G401 (cell line): ENCODE measurements at regions not wholly inside any gene's neighbourhood (a gene's known extent, or its start where the extent isn't known, plus 50 kb on each side); places are given as distances from the start of the nearest gene placed in this dataset.
A peak's percentile ranks its signal among the peaks of the same experiment; 100 is the strongest.

Experiments used
- DNase-seq: peaks from one replicate; pipeline ENCODE4 v3.0.0-alpha.2; 2015; ENCODE audit warnings: low spot score
- in situ Hi-C: cut with HindIII; loops from 2 replicates; pipeline ENCODE4 v1.10.0; 2016; ENCODE audit warnings: low sequenced_read_pairs, mixed read lengths

GRCh38 chr5:125775896-125776295, 647.3 kb upstream of the GRAMD2B start:
- in situ Hi-C loops: no loop called here
- DNase-seq: peak; percentile 62

DNA sequence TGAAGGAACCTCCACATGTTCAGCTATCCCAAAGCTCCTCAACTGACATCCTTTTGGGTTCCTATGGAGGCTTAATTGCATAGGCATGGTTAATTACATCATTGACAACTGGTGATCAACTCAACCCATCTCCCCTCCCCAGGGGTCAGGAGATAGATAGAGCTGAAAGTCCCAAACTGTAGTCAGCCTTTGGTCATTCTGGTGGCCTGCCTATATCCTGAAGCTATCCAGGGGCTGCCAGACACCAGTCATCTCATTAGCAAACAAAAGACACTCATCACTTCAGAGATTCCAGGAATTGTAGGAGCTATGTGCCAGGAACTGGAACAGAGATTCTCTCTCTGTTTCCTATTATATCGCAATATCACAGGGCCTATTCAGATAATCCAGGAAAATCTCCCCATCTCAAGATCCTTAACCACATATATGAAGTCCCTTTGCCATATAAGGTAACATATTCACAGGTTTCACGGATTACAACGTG, 646.5 kb upstream of the GRAMD2B start:
- in situ Hi-C loops: no loop called here

GRCh38 chr5:125778791-125779190, 644.4 kb upstream of the GRAMD2B start:
- DNase-seq: no peak
- in situ Hi-C loops: no loop called here

More for the DNA sequence above, 646.5 kb upstream of the GRAMD2B start:
- no peak for DNase-seq

GRCh38 chr5:125785407-125785806, 637.8 kb upstream of the GRAMD2B start:
- DNase-seq: no peak

DNA sequence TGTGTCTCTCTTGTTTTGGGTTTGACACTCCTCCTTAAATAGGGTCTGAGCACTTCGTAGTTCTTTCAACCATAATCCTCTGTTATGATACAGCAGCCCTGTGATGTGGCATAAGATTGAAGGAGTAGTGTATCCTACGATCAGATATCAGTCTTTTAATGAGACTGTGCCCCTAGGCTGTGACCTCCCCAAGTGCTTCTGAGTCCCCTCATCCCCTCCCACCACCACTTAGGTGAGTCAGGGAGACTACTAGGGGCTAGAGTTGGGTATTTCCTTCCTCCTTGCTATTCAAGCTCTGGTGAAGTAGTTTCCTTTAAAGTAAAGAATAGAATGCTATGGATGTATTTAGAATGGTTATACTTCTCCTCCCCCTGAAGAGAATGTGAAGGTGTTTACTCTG, 637.2 kb upstream of the GRAMD2B start:
- no peak for DNase-seq
- in situ Hi-C loops: no loop called here

More at GRCh38 chr5:125785407-125785806, 637.8 kb upstream of the GRAMD2B start:
- in situ Hi-C loops: no loop called here

DNA sequence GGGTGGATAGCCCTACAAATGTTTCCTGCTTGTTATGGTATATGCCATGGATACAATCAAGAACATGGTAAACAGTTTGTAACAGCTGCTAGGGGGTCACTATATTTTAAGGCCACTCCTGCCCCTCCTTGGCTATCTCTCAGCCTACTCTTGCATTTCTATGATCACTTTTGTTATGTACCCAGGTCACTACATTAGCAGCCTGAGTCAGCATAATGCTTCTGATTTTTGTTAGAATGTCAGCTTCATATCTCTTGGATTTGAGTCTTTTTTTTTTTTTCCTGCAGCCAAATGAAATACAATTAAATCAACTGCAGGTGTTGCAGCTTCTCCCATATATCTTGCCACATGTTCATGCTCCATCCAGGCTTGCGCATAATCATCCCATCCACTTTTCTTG, 629.7 kb upstream of the GRAMD2B start:
- DNase-seq: no peak
- in situ Hi-C loops: no loop called here

GRCh38 chr5:125794922-125795321, 628.3 kb upstream of the GRAMD2B start:
- in situ Hi-C loops: no loop called here

DNA sequence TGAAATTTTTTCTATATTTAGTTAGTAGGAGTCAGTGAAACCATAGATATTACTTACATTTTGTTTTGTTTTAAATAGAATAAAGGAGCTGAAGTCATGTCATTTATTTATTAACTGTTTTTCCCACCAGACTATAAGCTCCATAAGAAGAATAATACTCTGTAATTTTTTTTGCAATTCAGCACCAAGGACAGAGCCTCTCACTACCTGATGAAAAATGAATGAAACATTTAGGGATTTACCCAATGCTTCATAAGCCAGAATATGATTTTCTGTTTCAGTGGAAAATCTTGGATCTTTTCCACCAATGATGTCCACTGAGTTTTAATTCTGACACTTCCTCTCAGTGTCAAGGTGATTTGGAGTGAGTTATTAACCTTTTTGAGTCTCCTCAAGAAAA, 624.9 kb upstream of the GRAMD2B start:
- in situ Hi-C loops: no loop called here
- no peak for DNase-seq

More at GRCh38 chr5:125794922-125795321, 628.3 kb upstream of the GRAMD2B start:
- no peak for DNase-seq

DNA sequence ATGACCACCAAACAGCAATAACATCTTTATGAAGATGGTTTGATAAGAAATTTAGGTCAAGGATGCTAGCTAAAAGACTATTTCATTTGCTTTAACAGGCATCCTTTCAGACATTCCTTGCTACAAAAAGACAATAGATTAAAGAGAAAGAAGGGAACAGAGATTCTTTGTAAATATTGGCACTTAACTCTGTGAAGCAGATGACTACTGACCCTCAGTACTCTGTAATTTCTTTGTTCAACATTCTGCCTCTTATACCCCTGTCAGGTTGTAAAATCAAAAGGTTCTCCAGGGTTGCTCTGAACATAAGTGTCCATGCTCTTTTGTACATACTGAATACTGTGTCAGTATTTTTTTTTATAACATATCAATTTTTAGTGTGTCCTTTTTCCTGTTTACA, 610.6 kb upstream of the GRAMD2B start:
- no peak for DNase-seq
- in situ Hi-C loops: no loop called here

DNA sequence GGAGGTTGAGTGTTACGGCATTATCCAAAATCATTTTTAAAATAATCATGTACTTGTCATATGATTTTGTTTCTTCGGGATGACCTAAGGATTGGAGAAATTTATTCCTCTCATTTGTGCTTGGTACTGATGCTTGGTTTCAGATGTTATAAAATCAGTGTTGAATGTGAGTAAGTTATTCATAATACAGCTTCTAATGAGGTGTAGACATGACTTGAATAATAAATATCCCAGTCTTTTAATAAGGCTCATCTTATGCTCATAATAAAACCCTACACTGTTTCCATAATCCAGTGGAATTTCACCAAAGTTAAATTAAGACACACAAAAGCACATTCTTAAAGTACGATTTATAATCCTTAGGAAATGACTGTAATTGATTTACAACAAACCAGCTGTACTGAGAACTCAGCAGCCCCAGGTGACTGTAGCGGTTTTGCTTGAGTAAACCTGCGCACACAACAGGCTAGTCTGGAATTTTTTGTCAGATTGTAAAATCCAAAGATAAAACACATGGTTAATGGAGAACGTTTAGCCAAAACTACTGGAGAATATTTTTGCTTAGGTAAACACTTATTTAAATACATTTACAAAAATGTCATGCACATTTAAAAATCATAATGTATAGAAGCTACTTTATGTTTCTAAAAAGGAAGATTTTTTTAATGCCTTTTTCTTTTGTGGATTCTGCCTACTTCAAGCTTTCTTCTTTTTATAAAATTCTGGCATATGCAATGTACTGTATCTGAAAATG, 609.8 kb upstream of the GRAMD2B start:
- in situ Hi-C loops: no loop called here
- DNase-seq: no peak

DNA sequence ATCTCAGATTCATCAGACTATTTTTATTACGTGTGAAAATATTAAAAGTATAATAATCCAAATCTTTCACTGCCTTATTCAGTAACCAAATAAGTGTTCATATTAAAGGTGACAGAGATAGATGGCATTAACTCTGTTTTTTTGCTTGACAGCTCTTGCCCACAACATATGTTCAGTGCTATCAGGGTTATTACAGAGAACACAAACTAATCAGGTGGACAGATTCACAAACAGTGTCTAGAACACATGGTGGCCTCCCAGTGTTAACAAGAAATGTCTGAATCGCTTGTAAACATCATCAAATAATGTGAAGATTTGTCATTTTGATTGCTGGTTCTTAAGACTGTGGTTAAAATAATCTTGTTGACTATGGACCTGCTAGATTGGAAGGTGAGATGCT, 609.1 kb upstream of the GRAMD2B start:
- DNase-seq: peak; percentile 17
- in situ Hi-C loops: no loop called here

DNA sequence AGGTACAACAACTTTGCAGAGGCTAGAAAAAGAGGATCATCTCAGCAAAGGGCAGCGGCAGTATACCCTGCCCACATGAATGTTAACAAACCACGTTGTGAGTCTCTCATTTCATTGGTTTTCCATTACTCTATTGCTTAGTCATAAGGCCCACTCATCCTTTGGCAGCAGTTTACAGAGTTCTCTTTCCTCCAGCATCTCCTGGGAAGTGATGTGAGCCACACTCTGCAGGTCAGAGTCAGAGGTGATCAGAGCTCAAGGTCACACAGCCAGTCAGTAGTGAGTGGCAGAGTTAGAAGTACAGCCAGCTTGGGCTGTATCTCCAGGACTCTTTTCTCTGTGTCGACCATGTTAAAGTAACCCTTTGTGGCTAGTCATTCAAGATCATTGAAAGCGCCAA, 599.6 kb upstream of the GRAMD2B start:
- no peak for DNase-seq
- in situ Hi-C loops: no loop called here

DNA sequence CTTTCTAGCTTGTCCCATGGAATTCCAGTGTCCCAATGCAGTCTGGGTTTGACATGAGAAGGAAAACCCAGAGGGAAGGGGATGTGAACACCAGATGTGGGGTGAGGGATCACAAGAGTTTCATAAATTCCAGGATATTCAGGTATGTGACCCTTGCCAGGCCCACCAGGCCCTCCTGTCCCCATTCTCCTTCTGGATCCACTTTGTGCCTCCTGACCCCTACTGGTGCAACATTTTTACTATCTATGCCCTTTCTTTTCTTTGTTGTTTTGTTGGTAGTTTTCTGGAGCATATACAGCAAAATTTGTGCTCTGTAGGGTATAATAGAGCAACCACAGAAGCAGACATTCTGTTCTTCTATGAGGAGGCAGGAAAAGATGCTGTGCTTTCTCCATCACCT, 597.0 kb upstream of the GRAMD2B start:
- in situ Hi-C loops: no loop called here
- no peak for DNase-seq

DNA sequence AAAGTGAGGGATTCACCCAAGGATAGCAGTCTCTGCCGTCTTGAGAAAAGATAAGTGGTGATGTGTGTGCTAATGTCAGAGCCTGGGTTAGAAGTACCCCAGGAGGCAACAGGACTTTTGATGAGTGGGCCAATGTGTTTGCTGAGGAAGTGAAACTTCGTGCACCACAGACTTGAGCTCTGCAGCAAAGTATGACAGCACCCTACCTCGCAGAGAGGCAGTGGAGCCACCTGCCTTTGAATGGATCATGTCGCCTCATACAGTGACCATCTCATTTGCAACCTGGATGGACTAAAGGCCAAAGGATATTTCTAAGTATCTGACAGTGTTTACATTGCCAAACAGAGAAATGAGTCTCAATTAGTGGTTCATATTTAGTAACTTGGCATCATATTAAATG, 593.9 kb upstream of the GRAMD2B start:
- DNase-seq: no peak
- in situ Hi-C loops: no loop called here

DNA sequence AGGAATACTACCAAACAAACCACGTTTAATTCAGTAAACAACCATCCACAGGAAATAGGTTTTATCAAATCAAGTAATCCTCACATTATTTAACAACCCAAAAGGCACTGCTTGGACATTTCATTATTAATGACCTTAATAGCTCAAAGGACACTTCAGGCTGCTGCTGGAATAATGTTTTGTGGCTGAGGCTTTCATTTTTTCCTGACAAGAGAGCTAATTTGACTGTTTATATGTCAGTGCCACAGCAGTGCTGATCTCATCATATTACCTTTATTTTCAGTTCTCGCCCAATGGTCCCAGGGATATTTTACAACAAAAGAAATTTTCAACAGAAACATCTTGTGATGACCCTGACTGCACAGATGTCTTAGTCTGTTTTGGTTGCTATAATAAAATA, 589.8 kb upstream of the GRAMD2B start:
- in situ Hi-C loops: no loop called here

DNA sequence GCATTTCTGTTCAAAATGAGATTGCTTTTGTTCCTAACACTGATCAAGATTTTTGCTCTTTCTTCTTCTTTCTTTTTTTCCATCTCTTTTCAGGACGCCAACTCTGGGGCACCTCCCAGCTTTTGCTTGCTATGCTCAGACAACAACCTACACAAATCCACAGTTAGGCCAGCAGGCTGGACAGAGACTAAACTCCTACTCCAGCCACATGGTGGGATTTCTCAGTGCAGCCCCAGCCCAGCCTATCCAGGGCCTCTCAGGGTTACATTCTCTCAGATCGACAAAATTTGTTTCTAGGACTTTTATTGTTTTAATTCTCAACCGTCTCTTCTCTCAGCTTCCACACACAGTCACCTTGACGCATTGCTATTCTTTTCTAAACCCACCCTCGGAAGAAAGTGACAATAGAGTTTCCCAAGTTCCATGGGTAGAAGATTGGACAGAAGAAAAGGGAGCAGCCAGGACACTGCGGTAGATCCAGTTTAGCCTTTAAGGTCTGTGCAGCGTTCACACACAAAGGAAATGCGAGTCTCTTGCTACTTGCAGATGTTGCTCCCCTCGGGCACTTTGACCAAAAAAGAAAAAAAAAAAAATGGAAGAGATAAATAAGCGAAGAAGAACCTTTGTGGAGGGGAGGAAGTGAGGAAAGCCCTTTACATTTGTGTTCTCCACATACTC, 588.6 kb upstream of the GRAMD2B start:
- in situ Hi-C loops: no loop called here

More for the DNA sequence above, 589.8 kb upstream of the GRAMD2B start:
- DNase-seq: no peak

DNA sequence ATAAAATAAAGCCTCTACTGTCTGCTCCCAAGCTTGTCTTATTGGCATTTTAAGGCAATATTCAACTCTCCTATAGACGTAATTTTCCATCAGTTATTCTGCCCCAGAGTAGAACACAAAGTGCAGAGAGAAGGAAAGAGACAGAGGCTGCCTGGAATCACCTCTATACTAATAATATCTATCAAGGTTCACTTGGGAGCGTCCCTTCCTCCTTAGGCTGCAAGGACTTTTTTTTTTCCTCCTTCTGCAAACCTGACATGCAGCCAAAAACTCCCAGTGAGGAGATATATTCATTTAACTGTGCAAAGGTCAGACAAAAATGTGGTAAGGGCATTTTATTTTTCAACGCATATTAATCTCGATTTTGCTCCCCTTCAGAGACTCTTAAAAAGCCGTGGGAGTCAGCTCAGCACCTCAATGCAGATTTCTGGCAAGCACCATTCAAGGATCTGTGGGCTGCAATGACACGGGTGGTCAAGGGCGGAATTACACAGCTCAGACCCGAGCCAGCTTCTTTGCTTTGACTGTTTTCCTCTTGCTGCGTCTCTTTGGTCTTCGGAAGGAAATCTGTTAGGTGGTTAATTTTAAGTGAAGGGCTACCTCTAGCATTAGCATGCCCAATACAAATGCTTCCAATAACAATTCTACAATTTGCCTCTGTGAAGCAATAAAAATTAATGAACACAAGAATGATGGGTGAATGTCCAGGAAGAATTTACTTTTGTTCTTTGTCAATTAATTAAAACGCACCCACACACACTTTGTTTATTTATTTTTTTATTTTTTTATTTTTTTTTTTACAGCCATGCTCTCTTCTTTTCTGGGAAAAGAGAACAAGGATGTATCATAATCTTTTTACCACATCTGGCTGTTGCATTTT, 587.7 kb upstream of the GRAMD2B start:
- peak; percentile 72 for DNase-seq
- in situ Hi-C loops: no loop called here

More for the DNA sequence above, 588.6 kb upstream of the GRAMD2B start:
- no peak for DNase-seq

- DNase-seq: peak; percentile 13
- in situ Hi-C loops: no loop called here
These were observed 587.0 kb upstream of the GRAMD2B start for GRCh38 chr5:125836256-125836655.

DNA sequence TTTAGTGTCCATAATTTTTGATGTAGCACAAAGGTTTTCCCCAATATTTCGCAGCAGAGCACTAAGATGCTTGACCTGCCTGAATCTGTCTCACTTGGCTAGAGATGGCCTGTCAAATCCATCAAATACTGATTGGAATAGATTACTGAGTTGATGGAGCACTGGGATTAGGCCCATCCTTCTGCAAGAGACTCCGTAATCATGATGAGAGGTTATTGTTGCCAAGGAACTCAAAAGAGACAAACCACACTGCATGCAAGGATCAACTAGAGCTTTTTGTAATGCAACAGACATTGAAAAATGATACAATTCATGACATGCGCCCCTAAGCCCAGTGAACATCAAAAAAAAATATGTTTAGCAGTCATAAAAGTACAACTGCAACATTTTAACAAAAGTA, 585.3 kb upstream of the GRAMD2B start:
- in situ Hi-C loops: no loop called here
- DNase-seq: no peak

DNA sequence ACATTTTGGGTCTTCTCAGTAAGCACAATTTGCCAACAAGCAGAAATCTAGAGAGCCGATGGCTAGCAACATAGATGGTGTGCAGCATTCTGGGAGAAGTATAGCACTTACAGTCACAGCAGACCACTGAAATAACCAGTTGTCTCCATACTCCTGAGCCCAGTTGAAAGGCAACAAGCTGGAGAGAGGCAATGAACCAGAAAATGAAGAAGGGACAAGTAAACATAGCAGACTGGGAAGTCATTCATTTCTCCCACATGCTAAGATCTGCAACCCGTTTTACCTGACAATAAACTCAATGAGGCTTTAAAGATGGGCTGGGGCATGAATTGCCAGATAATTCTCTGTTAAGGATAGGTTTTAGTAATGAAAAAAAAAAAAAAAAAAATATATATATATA, 575.6 kb upstream of the GRAMD2B start:
- no peak for DNase-seq
- in situ Hi-C loops: no loop called here
